KMS-11 (cell line): ENCODE measurements at regions not wholly inside any gene's neighbourhood (a gene's known extent, or its start where the extent isn't known, plus 50 kb on each side); places are given as distances from the start of the nearest gene placed in this dataset.

Source experiments
- H2AFZ ChIP-seq: fragments of 200-600 bp; sonication (generic); 2 replicates; pipeline ENCODE4 v1.6.1; 2016; ENCODE audit warnings: antibody characterized with exemption, mixed run types, low read depth
- H3K27ac ChIP-seq: fragments of 200-600 bp; sonication (generic); 2 replicates; pipeline ENCODE4 v1.6.1; 2016; ENCODE audit warnings: mild to moderate bottlenecking, mixed run types
- H3K27me3 ChIP-seq: fragments of 200-600 bp; sonication (generic); 2 replicates; pipeline ENCODE4 v1.6.1; 2017; ENCODE audit warnings: mild to moderate bottlenecking, low read depth, mixed run types, moderate library complexity; ENCODE audit not compliant: insufficient read depth
- H3K36me3 ChIP-seq: fragments of 200-600 bp; sonication (generic); 2 replicates; pipeline ENCODE4 v1.6.1; 2017; ENCODE audit warnings: mild to moderate bottlenecking, mixed run types; ENCODE audit not compliant: insufficient read depth
- H3K4me1 ChIP-seq: fragments of 200-600 bp; sonication (generic); 2 replicates; pipeline ENCODE4 v1.6.1; 2016; ENCODE audit warnings: mild to moderate bottlenecking, low read depth, mixed run types; ENCODE audit not compliant: poor library complexity, severe bottlenecking
- H3K4me2 ChIP-seq: fragments of 200-600 bp; sonication (generic); 2 replicates; pipeline ENCODE4 v1.7.0; 2016; ENCODE audit warnings: mild to moderate bottlenecking, mixed run types
- H3K4me3 ChIP-seq: fragments of 200-600 bp; sonication (generic); IDR thresholded peaks from 2 replicates; pipeline ENCODE4 v1.6.1; 2017; ENCODE audit warnings: low read depth, low read length, mixed read lengths; ENCODE audit not compliant: insufficient read depth
- H3K79me2 ChIP-seq: fragments of 200-600 bp; sonication (generic); 2 replicates; pipeline ENCODE4 v1.6.1; 2016; ENCODE audit warnings: low read depth, mixed run types; ENCODE audit not compliant: insufficient read depth
- H3K9ac ChIP-seq: fragments of 200-600 bp; sonication (generic); 2 replicates; pipeline ENCODE4 v1.6.1; 2016; ENCODE audit warnings: mild to moderate bottlenecking, mixed run types
- H4K20me1 ChIP-seq: fragments of 200-600 bp; sonication (generic); 2 replicates; pipeline ENCODE4 v1.6.1; 2016; ENCODE audit warnings: mild to moderate bottlenecking, mixed run types; ENCODE audit not compliant: insufficient read depth
- CTCF ChIP-seq: fragments of 200-600 bp; sonication (generic); conservative IDR thresholded peaks from 2 replicates; pipeline ENCODE4 v1.6.1; 2017; ENCODE audit warnings: low read depth, mild to moderate bottlenecking, antibody characterized with exemption, low read length, moderate library complexity, mixed read lengths

GRCh38 chr15:46117071-46117470 is 482.2 kb downstream of the SQOR start:
- no peaks in the 10 kb centered on the region for H3K79me2 ChIP-seq
- H3K36me3 ChIP-seq, result no peaks in the 10 kb centered on the region

GRCh38 chr15:46120713-46121112 is 485.9 kb downstream of the SQOR start:
- Histone ChIP-seq H3K27ac (no peak overlapping the region), H3K79me2 (no peaks in the 10 kb centered on the region), H4K20me1 (no peaks in the 10 kb centered on the region), H3K4me3 (no peak overlapping the region), H3K27me3 (no peaks in the 10 kb centered on the region), H3K4me1 (no peaks in the 10 kb centered on the region), H2AFZ (no peak overlapping the region), H3K9ac (no peak overlapping the region), H3K4me2 (no peak overlapping the region), H3K36me3 (no peaks in the 10 kb centered on the region)
- TF ChIP-seq CTCF, result no peak

More at GRCh38 chr15:46117071-46117470, 482.2 kb downstream of the SQOR start:
- Histone ChIP-seq H3K4me2 (no peak overlapping the region), H3K4me1 (no peaks in the 10 kb centered on the region), H2AFZ (no peak overlapping the region), H3K27ac (no peak overlapping the region), H3K4me3 (no peak overlapping the region), H4K20me1 (no peaks in the 10 kb centered on the region), H3K9ac (no peak overlapping the region), H3K27me3 (no peaks in the 10 kb centered on the region)
- TF ChIP-seq CTCF, result no peak

- no peak for TF ChIP-seq CTCF
Observed at GRCh38 chr15:46121441-46121840, 486.6 kb downstream of the SQOR start.

GRCh38 chr15:46126581-46126980 is 491.8 kb downstream of the SQOR start:
- no peak overlapping the region for H3K4me2 ChIP-seq
- H3K79me2 ChIP-seq, result no peaks in the 10 kb centered on the region
- no peak overlapping the region for H3K27ac ChIP-seq
- no peak overlapping the region for H3K9ac ChIP-seq
- no peaks in the 10 kb centered on the region for H3K27me3 ChIP-seq
- no peak overlapping the region for H3K4me3 ChIP-seq
- TF ChIP-seq CTCF, result no peak
- H4K20me1 ChIP-seq, result no peaks in the 10 kb centered on the region
- H3K36me3 ChIP-seq, result no peaks in the 10 kb centered on the region
- no peak overlapping the region for H2AFZ ChIP-seq
- H3K4me1 ChIP-seq, result no peaks in the 10 kb centered on the region

More at GRCh38 chr15:46121441-46121840, 486.6 kb downstream of the SQOR start:
- no peaks in the 10 kb centered on the region for H3K27me3 ChIP-seq
- H3K4me2 ChIP-seq, result no peak overlapping the region
- H2AFZ ChIP-seq, result no peak overlapping the region
- H3K4me3 ChIP-seq, result no peak overlapping the region
- no peaks in the 10 kb centered on the region for H3K36me3 ChIP-seq
- no peaks in the 10 kb centered on the region for H3K79me2 ChIP-seq
- no peak overlapping the region for H3K9ac ChIP-seq
- no peak overlapping the region for H3K27ac ChIP-seq
- no peaks in the 10 kb centered on the region for H4K20me1 ChIP-seq
- no peaks in the 10 kb centered on the region for H3K4me1 ChIP-seq
